HTR-8/SVneo (cell line): ENCODE measurements at regions not wholly inside any gene's neighbourhood (a gene's known extent, or its start where the extent isn't known, plus 50 kb on each side); places are given as distances from the start of the nearest gene placed in this dataset.
A peak's percentile ranks its signal among the peaks of the same experiment; 100 is the strongest.

Source experiments
- DNase-seq: peaks from one replicate; pipeline ENCODE4 v3.0.0; 2011; ENCODE audit warnings: low spot score, mixed read lengths; ENCODE audit not compliant: insufficient read length
- FAIRE-seq: peaks from 2 replicates; lab custom pipeline; 2011; peaks lifted over from hg19 to GRCh38; lab: Jason Lieb, UNC

- FAIRE-seq: no peak
- no peak for DNase-seq
Measured at GRCh38 chrX:34873500-34874225, 68.9 kb upstream of the FAM47B start.

DNA sequence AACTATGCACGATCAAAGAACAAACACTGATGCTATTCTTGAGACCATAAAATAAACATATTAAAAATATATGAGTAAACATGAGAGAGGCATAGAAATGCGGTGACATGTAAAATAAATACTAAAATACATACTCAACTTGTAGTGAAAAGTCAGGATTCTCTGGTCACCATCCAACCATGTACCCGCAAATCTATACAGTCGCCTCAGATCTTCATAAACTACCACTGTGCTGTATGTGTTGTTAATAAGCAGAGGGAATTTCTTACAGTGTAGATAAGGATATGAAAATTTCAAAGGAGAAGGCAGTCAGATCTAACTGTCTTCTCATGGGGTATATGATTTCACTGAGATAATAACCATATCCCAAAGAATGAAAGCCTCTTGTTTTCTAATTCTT is 67.8 kb upstream of the FAM47B start:
- DNase-seq (no peak), FAIRE-seq (no peak)

DNA sequence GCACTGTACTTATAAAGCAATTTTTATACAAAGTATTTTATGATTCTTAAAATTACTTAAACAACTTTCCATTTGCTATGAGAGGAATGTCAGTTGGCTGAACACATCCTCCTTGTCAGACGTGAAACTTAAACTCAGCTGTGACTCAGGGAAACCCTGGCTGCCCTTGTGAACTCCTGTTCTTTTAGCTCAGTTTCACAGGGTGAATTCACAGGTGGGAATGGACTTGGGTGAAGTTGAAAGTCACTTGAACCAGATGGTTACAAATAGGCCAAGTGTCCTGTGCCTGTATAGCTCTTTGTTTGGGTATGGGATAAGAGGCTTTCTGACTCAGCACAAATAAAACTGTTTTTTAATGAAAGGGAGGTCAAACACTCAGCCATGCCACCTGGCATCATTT is 67.4 kb upstream of the FAM47B start:
- DNase-seq: no peak

DNA sequence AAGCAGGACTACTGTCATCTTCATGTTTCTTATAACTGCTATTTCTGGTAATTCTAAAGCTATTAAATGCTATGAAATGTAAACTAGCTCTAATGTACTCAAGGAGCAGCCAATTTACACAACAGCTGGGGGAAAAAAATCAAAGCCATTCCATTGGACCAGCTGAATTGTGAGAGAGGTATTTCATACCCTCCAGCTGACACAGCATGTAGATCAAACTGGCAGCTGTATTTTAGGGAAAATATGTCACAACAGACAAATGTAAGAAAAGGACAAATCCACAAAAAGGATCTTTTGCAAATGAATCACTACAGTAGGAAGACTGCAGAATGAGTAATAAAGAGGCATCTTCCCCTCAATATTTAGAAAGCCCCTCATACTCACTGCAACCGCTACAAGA is 65.2 kb upstream of the FAM47B start:
- no peak for DNase-seq
- FAIRE-seq: peak; percentile 26

More for the DNA sequence above, 67.4 kb upstream of the FAM47B start:
- no peak for FAIRE-seq

- FAIRE-seq: no peak
- DNase-seq: no peak
Measured at GRCh38 chrX:34879346-34879745, 63.2 kb upstream of the FAM47B start.

DNA sequence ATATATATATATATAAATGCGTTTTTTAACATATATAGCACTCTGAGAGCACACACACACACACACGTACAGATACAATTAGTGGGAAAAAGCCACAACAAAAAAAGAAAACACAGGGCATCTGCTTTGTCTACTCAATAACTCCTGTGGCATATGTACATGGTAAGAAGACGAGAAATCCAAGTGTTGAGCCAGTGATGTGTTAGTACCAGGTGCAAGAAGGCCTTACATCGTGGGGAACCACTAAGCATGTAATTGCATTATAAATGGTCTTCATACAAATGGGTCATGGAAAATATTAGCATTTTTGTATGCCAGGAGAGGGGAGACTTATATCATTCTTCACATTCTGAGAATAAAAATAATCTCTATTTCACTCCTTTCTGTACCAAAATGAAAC is 62.7 kb upstream of the FAM47B start:
- DNase-seq: no peak
- FAIRE-seq: no peak

GRCh38 chrX:34880656-34881055 is 61.9 kb upstream of the FAM47B start:
- DNase-seq: no peak
- FAIRE-seq: no peak

GRCh38 chrX:34881671-34882070 is 60.9 kb upstream of the FAM47B start:
- no peak for FAIRE-seq
- no peak for DNase-seq

GRCh38 chrX:34884817-34885216 is 57.8 kb upstream of the FAM47B start:
- peak; percentile 9 for DNase-seq
- FAIRE-seq: peak; percentile 28

DNA sequence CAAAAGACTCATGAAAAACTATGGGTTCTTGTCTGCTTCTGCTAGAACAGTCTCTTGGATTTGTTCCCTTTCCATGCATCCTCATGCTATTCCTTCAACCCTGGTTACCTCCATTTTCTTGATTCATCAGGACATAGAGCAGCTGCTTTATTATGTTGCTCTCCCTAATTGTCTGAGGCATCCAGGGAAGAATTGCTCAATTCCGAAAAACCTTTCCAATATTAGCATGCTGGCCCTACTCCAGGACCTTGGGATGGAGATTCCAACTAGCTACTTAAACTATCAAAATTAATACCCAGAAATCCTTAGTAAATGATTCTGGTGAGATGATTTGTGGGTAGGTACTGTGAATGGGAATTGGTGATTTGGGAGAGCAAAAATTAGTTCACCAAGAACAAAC is 56.6 kb upstream of the FAM47B start:
- no peak for FAIRE-seq

DNA sequence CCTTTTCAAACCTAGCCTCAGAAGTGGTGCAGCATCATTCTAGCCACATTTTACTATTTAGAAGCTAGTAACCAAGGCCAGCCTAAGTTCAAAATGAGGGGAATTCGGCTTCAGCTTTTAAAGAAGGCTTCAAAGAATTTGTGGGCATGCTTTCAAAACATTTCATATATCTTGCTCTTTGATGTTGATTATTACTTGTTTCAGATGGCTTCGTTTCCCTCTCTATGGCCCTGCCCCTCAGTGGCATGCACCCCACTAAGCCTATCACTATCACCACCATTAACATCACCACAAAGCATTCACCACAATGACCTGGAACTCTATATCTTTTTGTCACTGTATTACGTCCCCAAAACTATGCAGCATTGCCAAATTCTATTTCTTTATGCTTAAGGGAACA is 51.2 kb upstream of the FAM47B start:
- no peak for FAIRE-seq
- no peak for DNase-seq

More for the DNA sequence above, 56.6 kb upstream of the FAM47B start:
- no peak for DNase-seq
